Activated T-helper 1 cell treated with anti-CD3 and anti-CD28 coated beads, Interleukin-12 subunit alpha, Interleukin-12 subunit beta, Interleukin-2, Interleukin-4 antibody, amounts not matched to agents 30 ng/mL and 10 ng/mL and 1 ng/mL, durations not matched to agents 14 hours and 24 hours and 36 hours (primary cell): ENCODE measurements at regions not wholly inside any gene's neighbourhood (a gene's known extent, or its start where the extent isn't known, plus 50 kb on each side); places are given as distances from the start of the nearest gene placed in this dataset.

ENCODE experiments used
- DNase-seq: peaks from one replicate; pipeline ENCODE4 v3.0.0; 2021; ENCODE audit warnings: low spot score
- H3K27ac Mint-ChIP-seq: one replicate; pipeline ENCODE4 v1.8.0; 2021; ENCODE audit warnings: mild to moderate bottlenecking, mixed read lengths
- H3K27me3 Mint-ChIP-seq: one replicate; pipeline ENCODE4 v1.8.0; 2022; ENCODE audit warnings: mild to moderate bottlenecking, moderate library complexity, mixed read lengths; ENCODE audit not compliant: insufficient read depth
- H3K36me3 Mint-ChIP-seq: one replicate; pipeline ENCODE4 v1.8.0; 2021; ENCODE audit warnings: low read depth, mixed read lengths
- H3K4me1 Mint-ChIP-seq: one replicate; pipeline ENCODE4 v1.8.0; 2021; ENCODE audit warnings: low read depth, mixed read lengths
- H3K4me3 Mint-ChIP-seq: one replicate; pipeline ENCODE4 v1.8.0; 2021; ENCODE audit warnings: mild to moderate bottlenecking, moderate library complexity, mixed read lengths
- H3K9me3 Mint-ChIP-seq: one replicate; pipeline ENCODE4 v1.8.0; 2021; ENCODE audit warnings: mixed read lengths
- intact Hi-C: fragments of 100-400 bp; cut with micrococcal nuclease; formaldehyde crosslinking; loops from one replicate; pipeline ENCODE4 v1.15.1; 2024

- no peak overlapping the region for H3K27ac Mint-ChIP-seq
- no peak for DNase-seq
- intact Hi-C loops, result no loop called here
- H3K9me3 Mint-ChIP-seq, result no peaks in the 10 kb centered on the region
- H3K4me3 Mint-ChIP-seq, result no peak overlapping the region
- H3K4me1 Mint-ChIP-seq, result no peaks in the 10 kb centered on the region
- no peaks in the 10 kb centered on the region for H3K27me3 Mint-ChIP-seq
- H3K36me3 Mint-ChIP-seq, result no peaks in the 10 kb centered on the region
Observed at GRCh38 chr6:74651948-74652842, 553.7 kb downstream of the COL12A1 start.

GRCh38 chr6:74650668-74651067 is 555.2 kb downstream of the COL12A1 start:
- DNase-seq, result no peak
- Mint-ChIP-seq H3K27me3 (no peaks in the 10 kb centered on the region), H3K4me1 (no peaks in the 10 kb centered on the region), H3K27ac (no peak overlapping the region), H3K4me3 (no peak overlapping the region), H3K9me3 (no peaks in the 10 kb centered on the region), H3K36me3 (no peaks in the 10 kb centered on the region)
- intact Hi-C loops, result no loop called here

GRCh38 chr6:74646461-74646860 is 559.4 kb downstream of the COL12A1 start:
- Mint-ChIP-seq H3K4me1 (no peaks in the 10 kb centered on the region), H3K36me3 (no peaks in the 10 kb centered on the region), H3K27ac (no peak overlapping the region), H3K9me3 (no peaks in the 10 kb centered on the region), H3K4me3 (no peak overlapping the region), H3K27me3 (no peaks in the 10 kb centered on the region)
- DNase-seq, result no peak
- intact Hi-C loops, result no loop called here

GRCh38 chr6:74645108-74645849 is 560.6 kb downstream of the COL12A1 start:
- Mint-ChIP-seq H3K4me3 (no peak overlapping the region), H3K27ac (no peak overlapping the region), H3K36me3 (no peaks in the 10 kb centered on the region), H3K4me1 (no peaks in the 10 kb centered on the region), H3K9me3 (no peaks in the 10 kb centered on the region), H3K27me3 (no peaks in the 10 kb centered on the region)
- intact Hi-C loops, result no loop called here
- no peak for DNase-seq

- H3K4me1 Mint-ChIP-seq, result no peaks in the 10 kb centered on the region
- H3K36me3 Mint-ChIP-seq, result no peaks in the 10 kb centered on the region
- H3K27ac Mint-ChIP-seq, result no peak overlapping the region
- no peak overlapping the region for H3K4me3 Mint-ChIP-seq
- intact Hi-C loops, result no loop called here
- no peaks in the 10 kb centered on the region for H3K9me3 Mint-ChIP-seq
- DNase-seq, result no peak
- H3K27me3 Mint-ChIP-seq, result no peaks in the 10 kb centered on the region
Observed at GRCh38 chr6:74642101-74642500, 563.8 kb downstream of the COL12A1 start.

GRCh38 chr6:74638412-74638811 is 567.4 kb downstream of the COL12A1 start:
- H3K9me3 Mint-ChIP-seq, result no peaks in the 10 kb centered on the region
- H3K4me1 Mint-ChIP-seq, result no peaks in the 10 kb centered on the region
- intact Hi-C loops, result no loop called here
- H3K27me3 Mint-ChIP-seq, result no peaks in the 10 kb centered on the region
- DNase-seq, result no peak
- no peak overlapping the region for H3K4me3 Mint-ChIP-seq
- H3K27ac Mint-ChIP-seq, result no peak overlapping the region
- H3K36me3 Mint-ChIP-seq, result no peaks in the 10 kb centered on the region

- H3K4me3 Mint-ChIP-seq, result no peak overlapping the region
- no peak for DNase-seq
- H3K27ac Mint-ChIP-seq, result no peak overlapping the region
- H3K36me3 Mint-ChIP-seq, result no peaks in the 10 kb centered on the region
- H3K9me3 Mint-ChIP-seq, result no peaks in the 10 kb centered on the region
- intact Hi-C loops, result no loop called here
- no peaks in the 10 kb centered on the region for H3K27me3 Mint-ChIP-seq
- no peaks in the 10 kb centered on the region for H3K4me1 Mint-ChIP-seq
Observed at GRCh38 chr6:74632196-74632875, 573.5 kb downstream of the COL12A1 start.

GRCh38 chr6:74631564-74631963 is 574.3 kb downstream of the COL12A1 start:
- no peak for DNase-seq
- H3K27me3 Mint-ChIP-seq, result no peaks in the 10 kb centered on the region
- no peaks in the 10 kb centered on the region for H3K36me3 Mint-ChIP-seq
- H3K9me3 Mint-ChIP-seq, result no peaks in the 10 kb centered on the region
- H3K27ac Mint-ChIP-seq, result no peak overlapping the region
- H3K4me1 Mint-ChIP-seq, result no peaks in the 10 kb centered on the region
- H3K4me3 Mint-ChIP-seq, result no peak overlapping the region
- intact Hi-C loops, result no loop called here

GRCh38 chr6:74626288-74626687 is 579.6 kb downstream of the COL12A1 start:
- no peaks in the 10 kb centered on the region for H3K4me1 Mint-ChIP-seq
- H3K27me3 Mint-ChIP-seq, result no peaks in the 10 kb centered on the region
- no peak overlapping the region for H3K27ac Mint-ChIP-seq
- no peaks in the 10 kb centered on the region for H3K36me3 Mint-ChIP-seq
- no peak overlapping the region for H3K4me3 Mint-ChIP-seq
- peaks cover 18% of the 10 kb centered on the region for H3K9me3 Mint-ChIP-seq
- intact Hi-C loops, result no loop called here
- DNase-seq, result no peak

GRCh38 chr6:74623027-74623426 is 582.8 kb downstream of the COL12A1 start:
- intact Hi-C loops, result no loop called here
- Mint-ChIP-seq H3K36me3 (no peaks in the 10 kb centered on the region), H3K4me3 (no peak overlapping the region), H3K27ac (no peak overlapping the region), H3K4me1 (no peaks in the 10 kb centered on the region), H3K9me3 (peaks cover 18% of the 10 kb centered on the region), H3K27me3 (no peaks in the 10 kb centered on the region)
- DNase-seq, result no peak

GRCh38 chr6:74611220-74611619 is 594.6 kb downstream of the COL12A1 start:
- Mint-ChIP-seq H3K36me3 (no peaks in the 10 kb centered on the region), H3K27ac (no peak overlapping the region), H3K27me3 (no peaks in the 10 kb centered on the region), H3K4me1 (no peaks in the 10 kb centered on the region), H3K4me3 (no peak overlapping the region), H3K9me3 (no peaks in the 10 kb centered on the region)
- DNase-seq, result no peak
- intact Hi-C loops, result no loop called here

GRCh38 chr6:74610352-74610751 is 595.5 kb downstream of the COL12A1 start:
- Mint-ChIP-seq H3K9me3 (no peaks in the 10 kb centered on the region), H3K36me3 (no peaks in the 10 kb centered on the region), H3K27ac (no peak overlapping the region), H3K4me1 (no peaks in the 10 kb centered on the region), H3K27me3 (no peaks in the 10 kb centered on the region), H3K4me3 (no peak overlapping the region)
- intact Hi-C loops, result no loop called here
- DNase-seq, result no peak

GRCh38 chr6:74609871-74610270 is 596.0 kb downstream of the COL12A1 start:
- intact Hi-C loops, result no loop called here
- no peaks in the 10 kb centered on the region for H3K4me1 Mint-ChIP-seq
- no peaks in the 10 kb centered on the region for H3K36me3 Mint-ChIP-seq
- no peaks in the 10 kb centered on the region for H3K9me3 Mint-ChIP-seq
- H3K27me3 Mint-ChIP-seq, result no peaks in the 10 kb centered on the region
- no peak overlapping the region for H3K27ac Mint-ChIP-seq
- H3K4me3 Mint-ChIP-seq, result no peak overlapping the region
- DNase-seq, result no peak
